ENCODE measurements at regions not wholly inside any gene's neighbourhood (a gene's known extent, or its start where the extent isn't known, plus 50 kb on each side); places are given as distances from the start of the nearest gene placed in this dataset.

DNA sequence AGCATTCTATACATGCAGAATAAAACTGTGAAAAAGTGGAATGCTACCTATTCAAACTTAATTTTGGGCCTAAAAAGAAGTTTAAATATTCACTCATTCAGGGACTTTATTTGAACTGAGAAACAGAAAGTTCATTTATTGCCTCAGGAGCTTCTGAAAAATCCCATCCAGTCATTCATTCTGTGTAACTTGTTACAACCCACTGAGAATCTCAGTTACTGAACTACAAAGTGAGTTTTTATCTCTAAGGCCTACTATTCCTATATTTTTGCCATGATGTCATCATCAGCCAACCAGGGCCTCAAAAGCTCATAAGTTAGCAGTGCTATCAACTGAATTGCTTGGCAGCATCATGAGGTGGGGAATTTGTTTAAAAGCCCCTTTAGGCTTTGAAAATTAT lies 98.0 kb upstream of the BOC start:
- ChIA-PET CTCF (ENCODE audit: unreplicated experiment) (no interaction called here), POLR2A (interaction anchor here (0.7 kb wide), 1 partner anchor 180 kb away, joined by 5 read pairs; no protein-coding TSS in a partner anchor)
- Histone ChIP-seq H3K79me2 (ENCODE audit: insufficient read depth, low read depth, low read length) (no peaks in the 10 kb centered on the region), H3K36me3 (ENCODE audit: insufficient read depth, low read length) (no peaks in the 10 kb centered on the region), H3K9me3 (ENCODE audit: low read length) (no peaks in the 10 kb centered on the region), H2AFZ (ENCODE audit: low read length) (no peak overlapping the region), H3K9me2 (ENCODE audit: insufficient read depth, low read length) (no peaks in the 10 kb centered on the region), H3K4me1 (ENCODE audit: insufficient read depth, low read length, poor library complexity, severe bottlenecking) (no peaks in the 10 kb centered on the region), H4K20me1 (ENCODE audit: insufficient read depth, low read length) (no peaks in the 10 kb centered on the region), H3K4me3 (ENCODE audit: low read depth, low read length, poor library complexity, severe bottlenecking) (no peak overlapping the region), H3K27ac (ENCODE audit: low read depth, low read length, poor library complexity, severe bottlenecking) (no peak overlapping the region), H3K4me2 (ENCODE audit: low read length) (no peak overlapping the region)
- no peak for DNase-seq (ENCODE audit: low spot score)
- BruUV-seq (replicated peaks) = no TSS peak
- intact Hi-C loops (cut with micrococcal nuclease; ENCODE audit: unreplicated experiment) = no loop called here
- TF ChIP-seq, protein P1, sequence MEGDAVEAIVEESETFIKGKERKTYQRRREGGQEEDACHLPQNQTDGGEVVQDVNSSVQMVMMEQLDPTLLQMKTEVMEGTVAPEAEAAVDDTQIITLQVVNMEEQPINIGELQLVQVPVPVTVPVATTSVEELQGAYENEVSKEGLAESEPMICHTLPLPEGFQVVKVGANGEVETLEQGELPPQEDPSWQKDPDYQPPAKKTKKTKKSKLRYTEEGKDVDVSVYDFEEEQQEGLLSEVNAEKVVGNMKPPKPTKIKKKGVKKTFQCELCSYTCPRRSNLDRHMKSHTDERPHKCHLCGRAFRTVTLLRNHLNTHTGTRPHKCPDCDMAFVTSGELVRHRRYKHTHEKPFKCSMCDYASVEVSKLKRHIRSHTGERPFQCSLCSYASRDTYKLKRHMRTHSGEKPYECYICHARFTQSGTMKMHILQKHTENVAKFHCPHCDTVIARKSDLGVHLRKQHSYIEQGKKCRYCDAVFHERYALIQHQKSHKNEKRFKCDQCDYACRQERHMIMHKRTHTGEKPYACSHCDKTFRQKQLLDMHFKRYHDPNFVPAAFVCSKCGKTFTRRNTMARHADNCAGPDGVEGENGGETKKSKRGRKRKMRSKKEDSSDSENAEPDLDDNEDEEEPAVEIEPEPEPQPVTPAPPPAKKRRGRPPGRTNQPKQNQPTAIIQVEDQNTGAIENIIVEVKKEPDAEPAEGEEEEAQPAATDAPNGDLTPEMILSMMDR (conservative IDR thresholded peaks at IDR 0.05; ENCODE audit: low read length) = no peak
- no peak for TF ChIP-seq EZH2phosphoT487 (IDR thresholded peaks at IDR 0.05; ENCODE audit: borderline replicate concordance, low read depth, low read length)

DNA sequence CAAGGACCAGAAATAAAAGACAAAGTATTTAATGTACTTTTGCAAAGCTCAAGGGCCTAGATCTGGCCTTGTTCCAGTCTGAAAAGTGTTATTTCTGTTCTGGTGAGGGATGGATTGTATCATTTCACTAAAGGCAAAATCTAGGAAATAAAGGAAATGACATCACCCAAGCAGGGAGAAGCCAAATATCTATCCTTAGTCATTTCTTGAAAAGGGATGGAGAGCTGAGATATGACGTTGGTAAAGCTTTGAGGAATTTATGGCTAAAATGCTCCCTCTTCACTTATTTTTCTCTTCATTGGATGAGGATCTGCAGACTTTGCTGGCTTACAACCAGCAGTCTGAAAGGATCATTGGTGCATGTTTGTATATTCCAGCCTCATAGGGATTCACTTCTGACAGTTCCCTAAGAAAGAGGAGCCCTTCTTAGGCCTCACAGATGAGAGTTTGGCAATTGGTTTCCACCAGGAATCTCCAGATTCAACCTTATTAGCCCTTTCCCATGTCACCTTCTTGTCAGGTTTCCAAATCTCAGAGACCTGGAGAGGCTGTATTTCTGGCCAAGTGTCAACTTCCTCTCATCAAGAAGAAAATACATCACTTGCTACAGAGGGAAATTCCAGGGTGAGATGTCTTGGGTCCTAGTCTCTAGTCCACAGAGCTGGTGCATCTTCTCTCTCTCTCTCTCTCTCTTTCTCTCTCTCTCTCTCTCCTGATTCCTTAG lies 93.7 kb upstream of the BOC start:
- Histone ChIP-seq H3K4me3 (ENCODE audit: low read depth, low read length, poor library complexity, severe bottlenecking) (no peak overlapping the region), H4K20me1 (ENCODE audit: insufficient read depth, low read length) (no peaks in the 10 kb centered on the region; the same call in 1 of the 2 replicates), H2AFZ (ENCODE audit: low read length) (no peak overlapping the region), H3K9me2 (ENCODE audit: insufficient read depth, low read length) (no peaks in the 10 kb centered on the region), H3K4me1 (ENCODE audit: insufficient read depth, low read length, poor library complexity, severe bottlenecking) (no peaks in the 10 kb centered on the region), H3K36me3 (ENCODE audit: insufficient read depth, low read length) (no peaks in the 10 kb centered on the region), H3K4me2 (ENCODE audit: low read length) (no peak overlapping the region), H3K27ac (ENCODE audit: low read depth, low read length, poor library complexity, severe bottlenecking) (no peak overlapping the region), H3K9me3 (ENCODE audit: low read length) (no peaks in the 10 kb centered on the region), H3K79me2 (ENCODE audit: insufficient read depth, low read depth, low read length) (no peaks in the 10 kb centered on the region)
- POLR2A ChIA-PET = interaction anchor here (1.4 kb wide), 1 partner anchor 10 kb away, joined by 3 read pairs; no protein-coding TSS in a partner anchor
- no peak for TF ChIP-seq EZH2phosphoT487 (IDR thresholded peaks at IDR 0.05; ENCODE audit: borderline replicate concordance, low read depth, low read length)
- TF ChIP-seq, protein P1 (conservative IDR thresholded peaks at IDR 0.05; ENCODE audit: low read length) = no peak
- BruUV-seq (replicated peaks) = no TSS peak
- CTCF ChIA-PET (ENCODE audit: unreplicated experiment) = no interaction called here
- DNase-seq (ENCODE audit: low spot score) = no peak
- intact Hi-C loops (cut with micrococcal nuclease; ENCODE audit: unreplicated experiment) = no loop called here

DNA sequence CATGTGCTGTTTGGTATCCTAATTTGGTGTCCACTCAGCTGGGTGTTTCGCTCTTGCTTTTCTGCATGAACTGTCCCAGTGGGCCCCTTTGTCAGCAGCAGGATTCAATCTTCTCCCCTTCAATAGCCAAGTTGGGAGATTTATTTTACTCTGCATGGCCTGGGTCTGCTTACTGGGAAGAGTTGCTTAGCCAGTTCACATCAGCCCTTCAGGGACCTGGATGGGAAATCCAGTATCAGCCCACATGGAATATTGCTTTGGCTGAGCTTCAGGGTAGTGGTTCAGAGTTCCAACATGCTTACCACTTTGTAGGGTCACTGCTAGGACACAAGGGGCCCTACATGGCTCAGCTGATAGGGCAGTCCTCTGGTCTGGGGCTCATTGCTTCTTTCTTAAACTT lies 93.0 kb upstream of the BOC start:
- H3K79me2 ChIP-seq (ENCODE audit: insufficient read depth, low read depth, low read length) = no peaks in the 10 kb centered on the region
- BruUV-seq (replicated peaks) = no TSS peak
- CTCF ChIA-PET (ENCODE audit: unreplicated experiment) = no interaction called here
- H3K36me3 ChIP-seq (ENCODE audit: insufficient read depth, low read length) = no peaks in the 10 kb centered on the region
- TF ChIP-seq EZH2phosphoT487 (IDR thresholded peaks at IDR 0.05; ENCODE audit: borderline replicate concordance, low read depth, low read length) = no peak
- TF ChIP-seq, protein P1 (conservative IDR thresholded peaks at IDR 0.05; ENCODE audit: low read length) = no peak
- no peak overlapping the region for H2AFZ ChIP-seq (ENCODE audit: low read length)
- POLR2A ChIA-PET = no interaction called here
- intact Hi-C loops (cut with micrococcal nuclease; ENCODE audit: unreplicated experiment) = no loop called here
- DNase-seq (ENCODE audit: low spot score) = no peak
- H3K27ac ChIP-seq (ENCODE audit: low read depth, low read length, poor library complexity, severe bottlenecking) = no peak overlapping the region
- no peak overlapping the region for H3K4me2 ChIP-seq (ENCODE audit: low read length)
- H3K4me1 ChIP-seq (ENCODE audit: insufficient read depth, low read length, poor library complexity, severe bottlenecking) = no peaks in the 10 kb centered on the region
- H4K20me1 ChIP-seq (ENCODE audit: insufficient read depth, low read length) = no peaks in the 10 kb centered on the region; the same call in 1 of the 2 replicates
- no peaks in the 10 kb centered on the region for H3K9me3 ChIP-seq (ENCODE audit: low read length)
- no peak overlapping the region for H3K4me3 ChIP-seq (ENCODE audit: low read depth, low read length, poor library complexity, severe bottlenecking)
- no peaks in the 10 kb centered on the region for H3K9me2 ChIP-seq (ENCODE audit: insufficient read depth, low read length)
